GM23248 (cell line): ENCODE measurements at regions not wholly inside any gene's neighbourhood (a gene's known extent, or its start where the extent isn't known, plus 50 kb on each side); places are given as distances from the start of the nearest gene placed in this dataset.

Source experiments
- DNase-seq: peaks from one replicate; pipeline ENCODE4 v3.0.0-alpha.2; 2015
- H2AFZ ChIP-seq: fragments of 200-600 bp; sonication (generic); 2 replicates; pipeline ENCODE4 v1.6.1; 2016; ENCODE audit warnings: antibody characterized with exemption
- H3F3A ChIP-seq: fragments of 200-600 bp; sonication (generic); 2 replicates; pipeline ENCODE4 v1.6.1; 2016; ENCODE audit warnings: mild to moderate bottlenecking, antibody characterized with exemption, mixed run types; ENCODE audit not compliant: insufficient read depth
- H3K27ac ChIP-seq: fragments of 200-600 bp; sonication (generic); 2 replicates; pipeline ENCODE4 v1.5.1; 2016; ENCODE audit warnings: mild to moderate bottlenecking
- H3K27me3 ChIP-seq: fragments of 200-600 bp; sonication (generic); replicated peaks from 2 replicates; pipeline ENCODE4 v1.6.1; 2016; ENCODE audit warnings: mild to moderate bottlenecking; ENCODE audit not compliant: insufficient read depth
- H3K36me3 ChIP-seq: fragments of 200-600 bp; sonication (generic); 2 replicates; pipeline ENCODE4 v1.6.1; 2016; ENCODE audit warnings: low read depth, mild to moderate bottlenecking
- H3K4me1 ChIP-seq: fragments of 200-600 bp; sonication (generic); 2 replicates; pipeline ENCODE4 v1.6.1; 2016; ENCODE audit warnings: mild to moderate bottlenecking; ENCODE audit not compliant: insufficient read depth
- H3K4me2 ChIP-seq: fragments of 200-600 bp; sonication (generic); one replicate; pipeline ENCODE4 v1.6.1; 2016; ENCODE audit warnings: mild to moderate bottlenecking; ENCODE audit not compliant: unreplicated experiment
- H3K4me3 ChIP-seq: fragments of 200-600 bp; sonication (generic); 2 replicates; pipeline ENCODE4 v1.5.1; 2016; ENCODE audit warnings: mild to moderate bottlenecking
- H3K79me2 ChIP-seq: fragments of 200-600 bp; sonication (generic); 2 replicates; pipeline ENCODE4 v1.6.1; 2016; ENCODE audit warnings: mild to moderate bottlenecking; ENCODE audit not compliant: insufficient read depth
- H3K9ac ChIP-seq: fragments of 200-600 bp; sonication (generic); 2 replicates; pipeline ENCODE4 v1.6.1; 2016; ENCODE audit warnings: mild to moderate bottlenecking
- H3K9me2 ChIP-seq: fragments of 200-600 bp; sonication (generic); 2 replicates; pipeline ENCODE4 v1.6.1; 2016; ENCODE audit warnings: mixed run types, mild to moderate bottlenecking, moderate library complexity; ENCODE audit not compliant: insufficient read depth
- H3K9me3 ChIP-seq: fragments of 200-600 bp; sonication (generic); one replicate; pipeline ENCODE4 v1.6.1; 2017; ENCODE audit warnings: low read depth
- H4K20me1 ChIP-seq: fragments of 200-600 bp; sonication (generic); 2 replicates; pipeline ENCODE4 v1.6.0; 2016; ENCODE audit not compliant: insufficient read depth
- EZH2 ChIP-seq: fragments of 200-600 bp; sonication (generic); IDR thresholded peaks from 2 replicates; pipeline ENCODE4 v1.6.1; 2018; ENCODE audit warnings: antibody characterized with exemption, mild to moderate bottlenecking; ENCODE audit not compliant: insufficient read depth, poor library complexity, severe bottlenecking
- EZH2phosphoT487 ChIP-seq: fragments of 200-600 bp; sonication (generic); IDR thresholded peaks from 2 replicates; pipeline ENCODE4 v1.6.1; 2018; ENCODE audit warnings: antibody characterized with exemption, moderate library complexity, mild to moderate bottlenecking, low read depth; ENCODE audit not compliant: insufficient read depth
- WGBS, 2 experiments: methylation state at CpG; one replicate each; pipeline ENCODE4 v1.1.6; 2015 to 2017; ENCODE audit warnings: low lambda C conversion rate in 2 of 2, low coverage in 1 of 2; ENCODE audit errors: missing lambda C conversion rate in 2 of 2; 5-methylcytosine and 5-hydroxymethylcytosine counted together
- in situ Hi-C: fragments of 300-500 bp; cut with MboI; formaldehyde crosslinking; loops from 2 replicates; pipeline ENCODE4 v1.15.0; 2020

DNA sequence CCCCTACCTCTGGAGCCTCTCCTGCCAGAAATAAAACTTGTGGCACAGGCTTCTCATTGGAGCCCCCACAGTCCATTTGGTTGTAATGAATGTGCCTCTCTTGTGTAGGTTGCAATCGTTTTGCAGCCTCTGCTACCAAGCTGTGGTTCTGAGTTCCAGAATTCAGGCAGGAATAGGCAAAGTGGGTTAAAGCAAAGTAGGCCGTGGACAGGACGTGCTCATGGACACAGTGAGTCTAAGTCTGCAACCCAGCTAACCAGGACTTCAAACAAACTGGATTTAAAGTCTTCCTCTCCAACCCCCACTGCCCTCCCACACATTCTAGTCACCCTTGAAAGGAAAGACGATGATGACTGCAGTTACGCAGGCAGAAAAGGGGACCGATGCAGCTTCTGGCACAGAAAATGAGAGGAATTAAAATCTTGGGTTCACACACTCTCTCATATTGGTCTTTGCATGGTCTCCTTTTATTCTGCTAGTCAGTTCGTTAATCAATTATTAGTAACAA is 260.0 kb downstream of the PIK3R1 start:
- no peak overlapping the region for H2AFZ ChIP-seq
- no peak overlapping the region for H3K4me3 ChIP-seq
- no peak for TF ChIP-seq EZH2phosphoT487
- no peak for TF ChIP-seq EZH2
- no peak overlapping the region for H3K4me2 ChIP-seq
- no peak for DNase-seq
- 0 out of 2 replicates have a peak, but pooled peaks cover 12% of the 10 kb centered on the region for H3F3A ChIP-seq
- no peaks in the 10 kb centered on the region for H3K27me3 ChIP-seq
- in situ Hi-C loops = no loop called here
- no peak overlapping the region for H3K27ac ChIP-seq
- H3K79me2 ChIP-seq = no peaks in the 10 kb centered on the region
- H3K9me2 ChIP-seq = no peaks in the 10 kb centered on the region
- H4K20me1 ChIP-seq = no peaks in the 10 kb centered on the region
- no peaks in the 10 kb centered on the region for H3K9me3 ChIP-seq
- peaks cover 21% of the 10 kb centered on the region for H3K4me1 ChIP-seq
- no peaks in the 10 kb centered on the region for H3K36me3 ChIP-seq
- 89 to 90% methylated on average over 7 of the region's 7 CpGs for whole genome bisulfite sequencing, 2 experiments
- H3K9ac ChIP-seq = no peak overlapping the region

- Histone ChIP-seq H3K4me2 (no peak overlapping the region), H3K9ac (no peak overlapping the region), H2AFZ (no peak overlapping the region), H3K4me3 (no peak overlapping the region), H3K36me3 (no peaks in the 10 kb centered on the region), H3K27ac (no peak overlapping the region), H3K79me2 (no peaks in the 10 kb centered on the region), H3F3A (0 out of 2 replicates have a peak, but pooled peaks cover 12% of the 10 kb centered on the region), H3K4me1 (peaks cover 21% of the 10 kb centered on the region), H3K9me3 (no peaks in the 10 kb centered on the region), H3K9me2 (no peaks in the 10 kb centered on the region), H4K20me1 (no peaks in the 10 kb centered on the region), H3K27me3 (no peaks in the 10 kb centered on the region)
- in situ Hi-C loops = no loop called here
- no peak for DNase-seq
- TF ChIP-seq EZH2phosphoT487 (no peak), EZH2 (no peak)
- WGBS, 2 experiments = 93 to 98% methylated on average over 3 of the region's 3 CpGs
These were observed 261.3 kb downstream of the PIK3R1 start for GRCh38 chr5:68476854-68477253.

DNA sequence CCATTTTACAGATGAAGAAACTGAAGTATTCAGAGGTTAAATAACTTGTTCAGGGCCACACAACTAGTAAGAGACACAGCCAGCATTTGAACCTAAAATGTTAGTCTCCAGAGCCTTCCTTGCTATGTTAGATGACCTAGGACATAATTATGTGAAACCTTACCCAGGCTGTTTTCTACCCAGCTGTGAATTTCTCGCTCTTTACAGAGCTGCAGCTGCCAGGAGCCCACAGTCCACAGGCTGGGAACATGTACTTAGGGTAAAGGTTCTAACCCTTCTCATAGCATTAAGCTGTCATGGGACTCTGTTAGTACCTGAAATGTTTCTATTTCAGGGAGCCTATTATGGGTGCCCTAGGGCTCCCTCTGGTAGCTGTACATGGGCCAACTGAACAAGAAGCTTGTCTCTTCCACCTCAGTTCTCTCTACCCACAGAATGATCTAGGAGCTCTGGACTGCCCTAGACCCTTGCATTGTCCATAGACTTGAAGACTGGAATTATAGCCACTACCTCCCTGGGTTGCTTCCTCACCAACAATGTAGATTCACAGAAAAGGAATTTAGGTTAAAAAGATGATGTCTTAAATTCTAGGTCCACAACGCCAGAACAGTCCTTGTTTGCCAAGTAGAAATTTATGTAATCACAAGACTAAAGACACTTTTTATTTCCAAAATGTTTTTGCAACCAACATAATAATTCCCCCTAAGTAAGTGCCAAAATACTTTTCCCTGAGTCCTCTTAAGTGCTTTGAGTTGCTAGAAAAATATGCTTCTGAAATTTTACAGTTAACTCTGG is 262.9 kb downstream of the PIK3R1 start:
- in situ Hi-C loops = no loop called here
- H3K9me2 ChIP-seq = no peaks in the 10 kb centered on the region
- H3K27me3 ChIP-seq = no peaks in the 10 kb centered on the region
- peak; percentile 61 for DNase-seq
- H3K27ac ChIP-seq = 0 out of 2 replicates have a peak overlapping the region, but pooled peaks have one; percentile 25
- H3K36me3 ChIP-seq = no peaks in the 10 kb centered on the region
- H2AFZ ChIP-seq = 0 out of 2 replicates have a peak overlapping the region, but pooled peaks have one; percentile 24
- H3K4me3 ChIP-seq = no peak overlapping the region
- WGBS, 2 experiments = 47 to 54% methylated on average over 2 of the region's 2 CpGs
- H4K20me1 ChIP-seq = no peaks in the 10 kb centered on the region
- peak overlapping the region; percentile 40 for H3K4me2 ChIP-seq
- H3K9ac ChIP-seq = no peak overlapping the region
- no peaks in the 10 kb centered on the region for H3K79me2 ChIP-seq
- H3K9me3 ChIP-seq = no peaks in the 10 kb centered on the region
- peaks cover 21% of the 10 kb centered on the region for H3K4me1 ChIP-seq
- peaks cover 16% of the 10 kb centered on the region; the same call in 1 of the 2 replicates for H3F3A ChIP-seq
- TF ChIP-seq EZH2phosphoT487 (no peak), EZH2 (no peak)

DNA sequence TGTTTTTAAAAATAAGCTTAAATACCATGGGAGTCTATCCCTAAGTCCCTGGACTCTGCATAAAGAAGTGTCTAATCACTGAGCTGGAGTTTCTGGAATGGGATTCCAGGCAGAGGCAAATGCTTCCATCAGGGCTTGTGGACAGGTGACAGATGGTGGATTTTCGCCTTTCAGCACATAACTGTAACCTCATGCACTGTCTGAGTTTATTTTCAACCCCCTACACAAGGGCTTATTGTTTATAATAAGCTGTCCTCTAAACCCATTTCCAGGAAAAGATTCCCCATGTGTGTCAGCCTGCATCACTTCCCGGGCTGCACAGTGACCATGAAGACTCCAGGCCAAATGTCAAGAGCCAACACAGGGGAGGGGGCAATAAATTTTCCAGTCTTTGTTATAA is 264.0 kb downstream of the PIK3R1 start:
- Histone ChIP-seq H2AFZ (no peak overlapping the region), H3K9me2 (no peaks in the 10 kb centered on the region), H3K27ac (no peak overlapping the region), H3K36me3 (no peaks in the 10 kb centered on the region), H3K9me3 (no peaks in the 10 kb centered on the region), H3F3A (peaks cover 26% of the 10 kb centered on the region), H4K20me1 (no peaks in the 10 kb centered on the region), H3K4me1 (peaks cover 30% of the 10 kb centered on the region), H3K4me3 (no peak overlapping the region), H3K27me3 (no peaks in the 10 kb centered on the region), H3K79me2 (no peaks in the 10 kb centered on the region), H3K4me2 (no peak overlapping the region), H3K9ac (no peak overlapping the region)
- DNase-seq = no peak
- TF ChIP-seq EZH2phosphoT487 (no peak), EZH2 (no peak)
- in situ Hi-C loops = no loop called here
- WGBS, 2 experiments = 71 to 80% methylated on average over 2 of the region's 2 CpGs
